Transverse colon (tissue), 4 donors: ENCODE measurements at regions not wholly inside any gene's neighbourhood (a gene's known extent, or its start where the extent isn't known, plus 50 kb on each side); places are given as distances from the start of the nearest gene placed in this dataset.

Experiments used
- DNase-seq: peaks from one replicate; pipeline ENCODE4 v3.0.0-alpha.2; 2019
- H3K27ac ChIP-seq, 4 donors: fragments of 200-600 bp; sonication (generic); 2 replicates each; pipeline ENCODE4 v1.5.1; 2016 to 2018; ENCODE audit warnings: inconsistent platforms in 4 of 4
- H3K27me3 ChIP-seq: fragments of 200-600 bp; sonication (generic); 2 replicates; pipeline ENCODE4 v1.5.1; 2017; ENCODE audit warnings: inconsistent platforms
- H3K36me3 ChIP-seq, 4 donors: fragments of 200-600 bp; sonication (generic); 2 replicates each; pipeline ENCODE4 v1.5.1; 2017 to 2019; ENCODE audit warnings: inconsistent platforms in 4 of 4
- H3K4me1 ChIP-seq, 4 donors: fragments of 200-600 bp; sonication (generic); 2 replicates each; pipeline ENCODE4 v1.5.1; 2017 to 2020; ENCODE audit warnings: inconsistent platforms in 4 of 4
- H3K4me3 ChIP-seq, 4 donors: fragments of 200-600 bp; sonication (generic); 1 replicate in 1 of 4; 2 replicates in 3 of 4; pipeline versions ENCODE4 v1.5.1 to v1.6.1; 2017 to 2019; ENCODE audit warnings: inconsistent platforms in 4 of 4
- H3K9me3 ChIP-seq, 2 donors: fragments of 200-600 bp; sonication (generic); 2 replicates each; pipeline ENCODE4 v1.5.1; 2017 to 2019; ENCODE audit warnings: inconsistent platforms in 2 of 2
- CTCF ChIP-seq, 5 experiments: fragments of 200-600 bp in 3 of 5; fragments of 450-650 bp in 2 of 5; sonication (generic) in 3 of 5; IDR thresholded peaks; 1 replicate in 2 of 5; 2 replicates in 3 of 5; pipeline ENCODE4 v1.5.1; 2016 to 2017; ENCODE audit warnings: antibody characterized with exemption in 5 of 5, inconsistent platforms in 3 of 5, mild to moderate bottlenecking in 2 of 5, moderate library complexity in 1 of 5
- EP300 ChIP-seq: sonication (generic); formaldehyde crosslinking; IDR thresholded peaks from one replicate; pipeline ENCODE4 v1.6.1; 2017; ENCODE audit warnings: antibody characterized with exemption, low read depth
- POLR2A ChIP-seq: fragments of 450-650 bp; IDR thresholded peaks from one replicate; pipeline ENCODE4 v1.6.1; 2016; ENCODE audit warnings: antibody characterized with exemption, mild to moderate bottlenecking, moderate library complexity
- POLR2AphosphoS5 ChIP-seq, 3 donors: sonication (generic); formaldehyde crosslinking; IDR thresholded peaks; one replicate each; pipeline ENCODE4 v1.6.1; 2016; ENCODE audit warnings: antibody characterized with exemption in 3 of 3
- WGBS, 2 donors: methylation state at CpG; one replicate each; pipeline ENCODE4 v1.1.5; 2018; ENCODE audit warnings: low coverage in 1 of 2; 5-methylcytosine and 5-hydroxymethylcytosine counted together
- in situ Hi-C, 4 donors: fragments of 200-750 bp; cut with MboI; loops; one replicate each; pipeline versions ENCODE4 v1.15.0 to v1.15.1; 2017; ENCODE audit warnings: low sequenced_read_pairs in 3 of 4, low pct_ligation_motif_present in 1 of 4, low pct_unique_long_range_greater_than_20kb in 1 of 4
- intact Hi-C: fragments of 100-400 bp; cut with DNase I; formaldehyde crosslinking; loops from one replicate; pipeline ENCODE4 v1.15.1; 2023; ENCODE audit warnings: low total_unique reads

- Histone ChIP-seq H3K4me1 (no peaks in the 10 kb centered on the region), H3K36me3 (no peaks in the 10 kb centered on the region), H3K27ac (no peak overlapping the region), H3K9me3 (no peaks in the 10 kb centered on the region), H3K4me3 (no peak overlapping the region), H3K27me3 (peaks cover 13% of the 10 kb centered on the region)
- TF ChIP-seq EP300, result no peak
- TF ChIP-seq POLR2A, result no peak
- TF ChIP-seq CTCF (IDR thresholded peaks at IDR 0.05), result no peak
- TF ChIP-seq POLR2AphosphoS5 (IDR thresholded peaks at IDR 0.05), result no peak
- no peak for DNase-seq
- in situ Hi-C loops, result no loop called here
- intact Hi-C loops, result no loop called here
- WGBS, 2 donors, result 64% methylated on average over 14 of the region's 14 CpGs; no CpG with 5 or more reads in 1 of the 2 donors
Observed at GRCh38 chr22:49365910-49366309, 461.8 kb downstream of the BRD1 start.

- H3K4me1 ChIP-seq, result no peaks in the 10 kb centered on the region
- H3K4me3 ChIP-seq, result no peak overlapping the region
- 92% methylated on average over 15 of the region's 15 CpGs; no CpG with 5 or more reads in 1 of the 2 donors for WGBS, 2 donors
- TF ChIP-seq POLR2AphosphoS5 (IDR thresholded peaks at IDR 0.05) (no peak), POLR2A (no peak), EP300 (no peak), CTCF (IDR thresholded peaks at IDR 0.05) (no peak)
- intact Hi-C loops (no loop called here), in situ Hi-C loops (no loop called here)
- no peak for DNase-seq
- H3K36me3 ChIP-seq, result no peaks in the 10 kb centered on the region
- no peak overlapping the region for H3K27ac ChIP-seq
- H3K27me3 ChIP-seq, result peaks cover 13% of the 10 kb centered on the region
- no peaks in the 10 kb centered on the region for H3K9me3 ChIP-seq
Observed at GRCh38 chr22:49365191-49365837, 462.4 kb downstream of the BRD1 start.

GRCh38 chr22:49364398-49364797, 463.3 kb downstream of the BRD1 start:
- H3K9me3 ChIP-seq, result no peaks in the 10 kb centered on the region
- intact Hi-C loops (no loop called here), in situ Hi-C loops (no loop called here)
- H3K4me3 ChIP-seq, result no peak overlapping the region
- H3K27me3 ChIP-seq, result peaks cover 4% of the 10 kb centered on the region
- no peak overlapping the region for H3K27ac ChIP-seq
- DNase-seq, result no peak
- no peak for TF ChIP-seq POLR2AphosphoS5 (IDR thresholded peaks at IDR 0.05)
- TF ChIP-seq EP300, result no peak
- no peak for TF ChIP-seq CTCF (IDR thresholded peaks at IDR 0.05)
- no peak for TF ChIP-seq POLR2A
- no peaks in the 10 kb centered on the region for H3K36me3 ChIP-seq
- H3K4me1 ChIP-seq, result no peaks in the 10 kb centered on the region
- 78 to 79% methylated on average over 6 to 15 of the region's 15 CpGs for WGBS, 2 donors

GRCh38 chr22:49363526-49364230, 464.0 kb downstream of the BRD1 start:
- in situ Hi-C loops (no loop called here), intact Hi-C loops (no loop called here)
- no peak overlapping the region for H3K27ac ChIP-seq
- no peaks in the 10 kb centered on the region for H3K4me1 ChIP-seq
- no peaks in the 10 kb centered on the region for H3K27me3 ChIP-seq
- no peaks in the 10 kb centered on the region for H3K9me3 ChIP-seq
- TF ChIP-seq POLR2AphosphoS5 (IDR thresholded peaks at IDR 0.05), result no peak
- TF ChIP-seq CTCF (IDR thresholded peaks at IDR 0.05), result no peak
- no peak for TF ChIP-seq EP300
- TF ChIP-seq POLR2A, result no peak
- H3K4me3 ChIP-seq, result no peak overlapping the region
- DNase-seq, result no peak
- WGBS, 2 donors, result 88% methylated on average over 27 of the region's 27 CpGs; no CpG with 5 or more reads in 1 of the 2 donors
- no peaks in the 10 kb centered on the region for H3K36me3 ChIP-seq
